ENCODE measurements at regions not wholly inside any gene's neighbourhood (a gene's known extent, or its start where the extent isn't known, plus 50 kb on each side); places are given as distances from the start of the nearest gene placed in this dataset.
"Not testable (repeated sequence)": the region's sequence is repeated elsewhere in the genome, so short reads cannot be mapped to it uniquely, and the experiment has no call there.

GRCh38 chr5:50898966-50899365 is 232.5 kb downstream of the PARP8 start:
- DNase-seq, result no peak

- DNase-seq, result no peak
Measured at GRCh38 chr5:50900952-50901510, 234.6 kb downstream of the PARP8 start.

- DNase-seq, result no peak
Measured at GRCh38 chr5:50903651-50904050, 237.2 kb downstream of the PARP8 start.

GRCh38 chr5:50905996-50906570 is 239.6 kb downstream of the PARP8 start:
- DNase-seq, result no peak

- not testable (repeated sequence) for DNase-seq
Measured at GRCh38 chr5:50920160-50920559, 253.7 kb downstream of the PARP8 start.

- no peak for DNase-seq
Measured at GRCh38 chr5:50921366-50922133, 255.1 kb downstream of the PARP8 start.

GRCh38 chr5:50922134-50922941 is 255.9 kb downstream of the PARP8 start:
- not testable (repeated sequence) for DNase-seq

- DNase-seq, result no peak
Measured at GRCh38 chr5:50922942-50923767, 256.7 kb downstream of the PARP8 start.

- DNase-seq, result no peak
Measured at GRCh38 chr5:50923768-50924494, 257.5 kb downstream of the PARP8 start.

GRCh38 chr5:50927953-50928352 is 261.5 kb downstream of the PARP8 start:
- DNase-seq, result no peak

- no peak for DNase-seq
Measured at GRCh38 chr5:50929174-50929573, 262.7 kb downstream of the PARP8 start.

- no peak for DNase-seq
Measured at GRCh38 chr5:50934343-50934742, 267.9 kb downstream of the PARP8 start.

GRCh38 chr5:50945139-50945538 is 278.7 kb downstream of the PARP8 start:
- DNase-seq, result no peak

GRCh38 chr5:50947906-50948683 is 281.7 kb downstream of the PARP8 start:
- DNase-seq, result no peak

GRCh38 chr5:50953290-50953689 is 286.9 kb downstream of the PARP8 start:
- no peak for DNase-seq

- no peak for DNase-seq
Measured at GRCh38 chr5:50958852-50959457, 292.5 kb downstream of the PARP8 start.

GRCh38 chr5:50962934-50963872 is 296.8 kb downstream of the PARP8 start:
- peak; percentile 85 for DNase-seq

GRCh38 chr5:50963971-50964745 is 297.7 kb downstream of the PARP8 start:
- no peak for DNase-seq

Measured in activated effector memory CD4-positive, alpha-beta T cell treated with anti-CD3 and anti-CD28 coated beads, Interleukin-2, amount 50 U/mL, for 16 hours (primary cell).